ENCODE measurements at regions not wholly inside any gene's neighbourhood (a gene's known extent, or its start where the extent isn't known, plus 50 kb on each side); places are given as distances from the start of the nearest gene placed in this dataset.

GRCh38 chr5:35420200-35420599 is 189.9 kb upstream of the PRLR start:
- TF ChIP-seq, protein P1, sequence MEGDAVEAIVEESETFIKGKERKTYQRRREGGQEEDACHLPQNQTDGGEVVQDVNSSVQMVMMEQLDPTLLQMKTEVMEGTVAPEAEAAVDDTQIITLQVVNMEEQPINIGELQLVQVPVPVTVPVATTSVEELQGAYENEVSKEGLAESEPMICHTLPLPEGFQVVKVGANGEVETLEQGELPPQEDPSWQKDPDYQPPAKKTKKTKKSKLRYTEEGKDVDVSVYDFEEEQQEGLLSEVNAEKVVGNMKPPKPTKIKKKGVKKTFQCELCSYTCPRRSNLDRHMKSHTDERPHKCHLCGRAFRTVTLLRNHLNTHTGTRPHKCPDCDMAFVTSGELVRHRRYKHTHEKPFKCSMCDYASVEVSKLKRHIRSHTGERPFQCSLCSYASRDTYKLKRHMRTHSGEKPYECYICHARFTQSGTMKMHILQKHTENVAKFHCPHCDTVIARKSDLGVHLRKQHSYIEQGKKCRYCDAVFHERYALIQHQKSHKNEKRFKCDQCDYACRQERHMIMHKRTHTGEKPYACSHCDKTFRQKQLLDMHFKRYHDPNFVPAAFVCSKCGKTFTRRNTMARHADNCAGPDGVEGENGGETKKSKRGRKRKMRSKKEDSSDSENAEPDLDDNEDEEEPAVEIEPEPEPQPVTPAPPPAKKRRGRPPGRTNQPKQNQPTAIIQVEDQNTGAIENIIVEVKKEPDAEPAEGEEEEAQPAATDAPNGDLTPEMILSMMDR (IDR thresholded peaks at IDR 0.05), result no peak
- no peak for TF ChIP-seq POLR2A (IDR thresholded peaks at IDR 0.05)
